ENCODE measurements at regions not wholly inside any gene's neighbourhood (a gene's known extent, or its start where the extent isn't known, plus 50 kb on each side); places are given as distances from the start of the nearest gene placed in this dataset.

- no peak for TF ChIP-seq EP300 (IDR thresholded peaks at IDR 0.05)
- TF ChIP-seq POLR2A (IDR thresholded peaks at IDR 0.05; ENCODE audit: low read depth) = no peak
- no peak for TF ChIP-seq CTCF (IDR thresholded peaks at IDR 0.05)
- TF ChIP-seq POLR2AphosphoS5 (IDR thresholded peaks at IDR 0.05) = no peak
- WGBS = 96% methylated on average over 4 of the region's 4 CpGs
- no peak overlapping the region for H3K4me3 ChIP-seq
- H3K27ac ChIP-seq (replicated peaks in 1 of 4) = peak overlapping the region in 3 of 4 donors; percentile 65 to 80 (median 73)
- peaks cover 0 to 3% (median 1%) of the 10 kb centered on the region in 4 donors for H3K9me3 ChIP-seq
- DNase-seq (ENCODE audit: extremely low spot score) = peak; percentile 74
- H3K27me3 ChIP-seq = no peaks in the 10 kb centered on the region
- H3K36me3 ChIP-seq = no peaks in the 10 kb centered on the region
- H3K4me1 ChIP-seq = peaks cover 13 to 59% (median 48%) of the 10 kb centered on the region in 4 donors
- intact Hi-C loops (cut with DNase I) = no loop called here
These were observed 132.3 kb downstream of the TMEM30B start for GRCh38 chr14:61148742-61149350.

- Histone ChIP-seq H3K4me1 (peaks cover 13 to 50% (median 41%) of the 10 kb centered on the region in 4 donors), H3K4me3 (no peak overlapping the region), H3K36me3 (no peaks in the 10 kb centered on the region), H3K27me3 (no peaks in the 10 kb centered on the region), H3K9me3 (peaks cover 0 to 3% (median 1%) of the 10 kb centered on the region in 4 donors), H3K27ac (replicated peaks in 1 of 4) (peak overlapping the region; percentile 65 to 80 (median 74))
- 34% methylated on average over 6 of the region's 21 CpGs for WGBS
- peak; percentile 90 for DNase-seq (ENCODE audit: extremely low spot score)
- peak in 1 of 2 donors; percentile 25 for TF ChIP-seq POLR2AphosphoS5 (IDR thresholded peaks at IDR 0.05)
- no peak for TF ChIP-seq CTCF (IDR thresholded peaks at IDR 0.05)
- intact Hi-C loops (cut with DNase I) = no loop called here
These were observed 133.1 kb downstream of the TMEM30B start for GRCh38 chr14:61147831-61148549.

GRCh38 chr14:61147381-61147821, 133.7 kb downstream of the TMEM30B start:
- peaks cover 13 to 47% (median 39%) of the 10 kb centered on the region in 4 donors for H3K4me1 ChIP-seq
- TF ChIP-seq POLR2AphosphoS5 (IDR thresholded peaks at IDR 0.05) (no peak), EP300 (IDR thresholded peaks at IDR 0.05) (no peak), POLR2A (IDR thresholded peaks at IDR 0.05; ENCODE audit: low read depth) (no peak), CTCF (IDR thresholded peaks at IDR 0.05) (no peak)
- peak; percentile 42 for DNase-seq (ENCODE audit: extremely low spot score)
- H3K27ac ChIP-seq (replicated peaks in 1 of 4) = peak overlapping the region; percentile 65 to 80 (median 74)
- intact Hi-C loops (cut with DNase I) = no loop called here
- no peak overlapping the region for H3K4me3 ChIP-seq
- WGBS = 31% methylated on average over 7 of the region's 7 CpGs
- no peaks in the 10 kb centered on the region for H3K27me3 ChIP-seq
- H3K36me3 ChIP-seq = no peaks in the 10 kb centered on the region
- peaks cover 0 to 3% (median 1%) of the 10 kb centered on the region in 4 donors for H3K9me3 ChIP-seq

DNA sequence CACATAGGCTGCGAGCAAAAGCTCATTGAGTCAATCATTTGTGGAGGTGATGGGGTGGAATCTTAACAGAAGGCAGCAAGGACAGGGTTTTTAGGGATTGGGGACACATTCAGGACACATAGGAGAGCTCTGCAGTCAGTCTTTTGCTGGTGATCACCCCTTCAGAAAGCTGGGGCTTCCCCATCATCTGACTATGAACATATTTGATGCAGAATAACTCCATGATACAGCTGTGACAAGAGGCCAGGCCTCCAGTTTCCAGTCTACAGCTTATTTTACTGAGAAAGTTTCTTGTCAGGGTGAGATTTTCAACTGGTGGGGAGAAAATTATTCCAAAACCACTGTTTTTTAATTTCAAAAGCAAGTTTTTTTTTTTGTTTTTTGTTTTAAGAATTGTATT, 134.2 kb downstream of the TMEM30B start:
- intact Hi-C loops (cut with DNase I) = no loop called here

More for the DNA sequence above, 134.2 kb downstream of the TMEM30B start:
- Histone ChIP-seq H3K36me3 (no peaks in the 10 kb centered on the region), H3K9me3 (peaks cover 0 to 3% (median 1%) of the 10 kb centered on the region in 4 donors), H3K27me3 (no peaks in the 10 kb centered on the region), H3K4me1 (peaks cover 13 to 47% (median 39%) of the 10 kb centered on the region in 4 donors), H3K27ac (replicated peaks in 1 of 4) (peak overlapping the region; percentile 65 to 80 (median 74)), H3K4me3 (no peak overlapping the region)
- no peak for TF ChIP-seq CTCF (IDR thresholded peaks at IDR 0.05)
- no peak for TF ChIP-seq POLR2A (IDR thresholded peaks at IDR 0.05; ENCODE audit: low read depth)
- TF ChIP-seq POLR2AphosphoS5 (IDR thresholded peaks at IDR 0.05) = no peak
- no peak for TF ChIP-seq EP300 (IDR thresholded peaks at IDR 0.05)
- WGBS = 89% methylated on average over 1 of the region's 1 CpG
- no peak for DNase-seq (ENCODE audit: extremely low spot score)
